ENCODE measurements at regions not wholly inside any gene's neighbourhood (a gene's known extent, or its start where the extent isn't known, plus 50 kb on each side); places are given as distances from the start of the nearest gene placed in this dataset.

DNA sequence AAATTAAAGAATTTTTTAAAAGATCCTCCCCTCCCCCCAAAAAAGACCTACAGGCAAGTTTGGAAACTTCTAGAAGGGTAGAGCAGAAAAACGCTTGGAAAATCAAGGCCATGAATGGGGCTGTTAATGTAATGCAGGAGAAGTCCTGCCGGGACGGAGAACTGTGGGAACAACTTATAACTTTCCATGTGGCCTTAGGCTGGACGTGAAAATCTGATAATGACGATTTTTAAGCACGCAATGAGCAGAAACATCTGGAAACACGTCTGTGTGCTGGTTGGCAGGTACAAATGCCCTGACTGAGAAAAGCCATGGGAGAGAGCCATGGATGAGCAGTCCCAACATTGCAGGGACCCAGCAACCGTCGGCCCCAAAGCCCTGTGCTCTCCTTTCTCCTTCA, 198.7 kb upstream of the RREB1 start:
- CTCF ChIA-PET, result no interaction called here

DNA sequence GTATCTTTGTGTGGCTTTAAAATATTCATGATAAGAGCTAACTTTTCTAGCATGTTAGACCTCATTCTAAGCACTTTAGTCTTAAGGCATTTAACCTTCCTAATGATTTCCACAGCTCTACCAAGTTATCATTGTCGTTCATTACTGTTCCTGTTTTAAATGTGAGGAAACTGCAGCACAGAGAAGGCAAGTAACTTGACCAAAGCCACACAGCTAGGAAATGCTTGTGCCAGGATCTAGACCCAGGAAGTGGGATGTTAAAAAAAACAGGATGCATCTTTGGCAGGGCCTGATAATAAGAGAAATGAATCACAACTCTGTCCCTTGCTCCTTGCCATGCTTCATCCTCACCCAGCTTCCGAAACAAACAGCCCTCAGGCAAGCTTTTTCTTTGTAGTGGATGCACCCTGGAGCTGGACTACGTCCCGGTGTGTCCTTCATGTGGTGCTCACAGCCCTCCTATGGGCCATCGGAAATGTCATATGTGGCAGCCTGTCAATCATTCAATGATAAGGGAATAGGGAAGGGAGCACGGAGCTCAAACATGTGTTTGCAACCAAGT, 196.9 kb upstream of the RREB1 start:
- no peak overlapping the region for H3K4me3 ChIP-seq (ENCODE audit: low read depth, low read length)
- POLR2A ChIA-PET, result no interaction called here
- TF ChIP-seq, protein P1, sequence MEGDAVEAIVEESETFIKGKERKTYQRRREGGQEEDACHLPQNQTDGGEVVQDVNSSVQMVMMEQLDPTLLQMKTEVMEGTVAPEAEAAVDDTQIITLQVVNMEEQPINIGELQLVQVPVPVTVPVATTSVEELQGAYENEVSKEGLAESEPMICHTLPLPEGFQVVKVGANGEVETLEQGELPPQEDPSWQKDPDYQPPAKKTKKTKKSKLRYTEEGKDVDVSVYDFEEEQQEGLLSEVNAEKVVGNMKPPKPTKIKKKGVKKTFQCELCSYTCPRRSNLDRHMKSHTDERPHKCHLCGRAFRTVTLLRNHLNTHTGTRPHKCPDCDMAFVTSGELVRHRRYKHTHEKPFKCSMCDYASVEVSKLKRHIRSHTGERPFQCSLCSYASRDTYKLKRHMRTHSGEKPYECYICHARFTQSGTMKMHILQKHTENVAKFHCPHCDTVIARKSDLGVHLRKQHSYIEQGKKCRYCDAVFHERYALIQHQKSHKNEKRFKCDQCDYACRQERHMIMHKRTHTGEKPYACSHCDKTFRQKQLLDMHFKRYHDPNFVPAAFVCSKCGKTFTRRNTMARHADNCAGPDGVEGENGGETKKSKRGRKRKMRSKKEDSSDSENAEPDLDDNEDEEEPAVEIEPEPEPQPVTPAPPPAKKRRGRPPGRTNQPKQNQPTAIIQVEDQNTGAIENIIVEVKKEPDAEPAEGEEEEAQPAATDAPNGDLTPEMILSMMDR (IDR thresholded peaks at IDR 0.05; ENCODE audit: insufficient read depth, low read length, missing control alignments), result no peak
- DNase-seq (ENCODE audit: low read depth, low spot score), result no peak
- CTCF ChIA-PET, result no interaction called here

More for the DNA sequence above, 198.7 kb upstream of the RREB1 start:
- POLR2A ChIA-PET, result no interaction called here
- DNase-seq (ENCODE audit: low read depth, low spot score), result no peak
- TF ChIP-seq, protein P1 (IDR thresholded peaks at IDR 0.05; ENCODE audit: insufficient read depth, low read length, missing control alignments), result no peak
- no peak overlapping the region for H3K4me3 ChIP-seq (ENCODE audit: low read depth, low read length)

DNA sequence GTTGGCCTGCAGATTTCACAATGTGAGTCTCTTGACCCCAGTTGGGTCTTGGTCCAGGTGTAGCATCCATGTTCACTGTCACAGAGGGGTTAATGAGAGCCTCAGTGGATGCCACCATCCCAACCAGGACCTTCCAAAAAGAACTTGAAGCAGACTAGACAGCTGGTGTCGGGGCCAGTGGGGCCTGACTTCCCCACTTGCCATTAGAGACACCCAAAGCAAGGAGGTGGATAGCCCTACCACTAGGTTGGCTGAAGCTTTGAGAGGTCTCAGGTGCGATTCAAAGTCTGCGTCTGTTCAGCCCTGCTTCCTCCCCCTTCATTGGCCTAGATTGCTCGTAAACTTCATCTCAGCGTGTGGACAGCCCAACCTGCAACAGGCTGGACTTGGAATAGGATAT, 196.4 kb upstream of the RREB1 start:
- POLR2A ChIA-PET, result no interaction called here
- TF ChIP-seq, protein P1 (IDR thresholded peaks at IDR 0.05; ENCODE audit: insufficient read depth, low read length, missing control alignments), result no peak
- CTCF ChIA-PET, result no interaction called here
- no peak overlapping the region for H3K4me3 ChIP-seq (ENCODE audit: low read depth, low read length)
- no peak for DNase-seq (ENCODE audit: low read depth, low spot score)

DNA sequence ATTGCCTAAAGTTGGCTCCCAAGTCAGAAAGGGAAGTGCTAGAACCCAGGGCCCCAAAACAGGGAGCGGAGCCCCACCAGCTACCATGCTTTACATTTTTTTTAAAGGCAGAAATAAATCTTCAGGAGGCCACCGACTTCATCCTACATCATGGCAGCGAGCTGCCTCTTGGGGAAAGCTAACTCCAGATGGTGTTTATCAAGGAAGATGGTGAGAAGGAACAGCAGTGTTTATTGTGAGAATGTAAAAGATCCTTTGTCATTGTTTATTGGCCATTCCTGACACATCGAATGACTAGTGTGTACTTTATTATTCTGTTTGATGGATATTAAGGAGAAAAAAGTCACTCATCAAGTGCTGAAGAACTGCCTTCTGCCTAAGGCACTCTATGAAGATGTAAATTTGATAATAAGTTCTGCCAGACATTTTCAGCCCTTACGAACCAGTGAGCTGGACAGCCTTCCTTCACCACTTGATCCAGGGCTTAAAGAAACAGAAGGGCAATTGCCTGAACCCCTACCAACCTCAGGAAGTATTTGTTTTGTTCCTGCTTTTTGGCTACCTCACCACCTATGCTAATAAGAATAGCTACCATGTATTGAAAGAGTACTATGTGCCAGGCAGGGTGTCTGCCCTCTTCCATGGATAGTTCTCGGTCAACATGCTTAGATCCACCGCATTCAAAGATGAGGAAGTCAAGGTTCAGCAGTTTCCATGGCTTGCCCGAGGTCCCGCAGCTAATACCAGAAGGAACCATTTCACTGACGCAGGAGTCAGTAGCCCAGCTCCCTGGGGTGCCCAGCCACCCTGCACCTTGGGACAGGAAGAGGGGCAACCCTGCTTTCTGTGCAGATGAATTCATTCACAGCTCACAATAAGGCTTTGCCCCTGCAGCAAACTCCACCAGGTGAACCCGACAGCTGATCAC, 194.7 kb upstream of the RREB1 start:
- TF ChIP-seq, protein P1 (IDR thresholded peaks at IDR 0.05; ENCODE audit: insufficient read depth, low read length, missing control alignments), result no peak
- no peak overlapping the region for H3K4me3 ChIP-seq (ENCODE audit: low read depth, low read length)
- POLR2A ChIA-PET, result no interaction called here
- CTCF ChIA-PET, result interaction anchor here (0.9 kb wide), 1 partner anchor 20 kb away, joined by 3 read pairs; no protein-coding TSS in a partner anchor
- no peak for DNase-seq (ENCODE audit: low read depth, low spot score)

DNA sequence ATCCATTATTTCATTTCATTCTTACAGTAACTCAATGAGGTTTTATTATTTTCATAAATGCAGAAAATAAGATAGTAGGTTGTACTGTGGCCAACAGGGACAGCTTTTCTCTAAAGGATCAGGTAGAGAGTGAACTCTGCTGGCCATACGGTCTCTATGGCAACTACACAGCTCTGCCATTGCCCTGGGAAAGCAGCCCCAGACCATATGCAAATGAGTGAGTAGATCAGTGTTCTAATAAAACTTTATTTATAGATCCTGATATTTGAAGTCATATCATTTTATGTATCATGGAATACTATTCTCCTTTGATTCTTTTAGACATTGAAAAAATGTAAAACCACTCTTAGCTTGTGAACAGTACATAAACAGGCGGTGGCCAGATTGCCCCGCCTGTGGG, 192.5 kb upstream of the RREB1 start:
- no peak for DNase-seq (ENCODE audit: low read depth, low spot score)
- ChIA-PET POLR2A (no interaction called here), CTCF (interaction anchor here (1.4 kb wide), 1 partner anchor 11 kb away, joined by 3 read pairs; no protein-coding TSS in a partner anchor)
- no peak overlapping the region for H3K4me3 ChIP-seq (ENCODE audit: low read depth, low read length)
- TF ChIP-seq, protein P1 (IDR thresholded peaks at IDR 0.05; ENCODE audit: insufficient read depth, low read length, missing control alignments), result no peak

DNA sequence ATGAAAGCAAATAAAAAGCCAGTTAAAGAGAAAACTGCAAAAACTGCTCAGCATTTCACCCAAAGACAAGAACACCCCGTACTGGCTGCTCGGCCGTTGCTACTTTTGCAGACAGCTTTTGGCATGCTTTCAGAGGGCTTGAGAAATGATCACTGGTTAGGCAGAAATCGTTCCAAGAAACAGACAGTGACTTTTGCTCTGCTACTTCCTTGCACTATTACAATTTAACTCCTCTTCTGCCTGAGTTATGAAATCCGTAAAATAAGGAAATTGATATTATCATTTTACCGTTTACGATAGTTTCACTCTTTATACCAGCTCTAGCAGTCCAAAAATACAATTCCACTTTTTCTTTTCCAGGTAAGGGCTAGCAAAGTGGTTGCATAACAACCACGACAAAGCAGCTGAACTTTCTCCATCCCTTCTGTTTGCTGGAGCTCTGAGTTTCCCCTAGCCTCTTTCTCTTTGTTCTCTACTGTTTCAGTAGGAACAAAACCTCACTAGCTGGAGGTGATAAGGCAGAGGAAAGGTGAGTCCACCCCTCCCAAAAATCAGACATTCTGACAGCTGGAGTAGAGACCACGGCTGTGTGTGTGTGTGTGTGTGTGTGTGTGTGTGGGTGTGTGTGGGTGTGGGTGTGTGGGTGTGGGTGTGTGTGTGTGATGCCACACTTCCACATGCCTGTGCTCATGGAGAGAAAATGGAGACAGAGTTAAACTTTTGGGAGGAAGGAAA, 191.8 kb upstream of the RREB1 start:
- TF ChIP-seq, protein P1 (IDR thresholded peaks at IDR 0.05; ENCODE audit: insufficient read depth, low read length, missing control alignments), result no peak
- POLR2A ChIA-PET, result no interaction called here
- DNase-seq (ENCODE audit: low read depth, low spot score), result no peak
- CTCF ChIA-PET, result interaction anchor here (1.4 kb wide), 1 partner anchor 12 kb away, joined by 3 read pairs; no protein-coding TSS in a partner anchor
- no peak overlapping the region for H3K4me3 ChIP-seq (ENCODE audit: low read depth, low read length)

Data from AG04449 (cell line).